HG03460 (cell line): ENCODE measurements at regions not wholly inside any gene's neighbourhood (a gene's known extent, or its start where the extent isn't known, plus 50 kb on each side); places are given as distances from the start of the nearest gene placed in this dataset.

Source experiments
- ATAC-seq: cut with Tn5 transposase; IDR thresholded peaks from one replicate; pipeline ENCODE4 v1.9.1; 2021; ENCODE audit not compliant: unreplicated experiment

- no peak for ATAC-seq
These were observed 55.3 kb upstream of the AMN1 start for GRCh38 chr12:31783996-31784645.

GRCh38 chr12:31783556-31783955 is 54.7 kb upstream of the AMN1 start:
- no peak for ATAC-seq

- no peak for ATAC-seq
These were observed 53.2 kb upstream of the AMN1 start for GRCh38 chr12:31781894-31782540.

- no peak for ATAC-seq
These were observed 51.3 kb upstream of the AMN1 start for GRCh38 chr12:31780096-31780495.

- no peak for ATAC-seq
These were observed 49.9 kb upstream of the AMN1 start for GRCh38 chr12:31778687-31779086.
